ENCODE measurements at regions not wholly inside any gene's neighbourhood (a gene's known extent, or its start where the extent isn't known, plus 50 kb on each side); places are given as distances from the start of the nearest gene placed in this dataset.

DNA sequence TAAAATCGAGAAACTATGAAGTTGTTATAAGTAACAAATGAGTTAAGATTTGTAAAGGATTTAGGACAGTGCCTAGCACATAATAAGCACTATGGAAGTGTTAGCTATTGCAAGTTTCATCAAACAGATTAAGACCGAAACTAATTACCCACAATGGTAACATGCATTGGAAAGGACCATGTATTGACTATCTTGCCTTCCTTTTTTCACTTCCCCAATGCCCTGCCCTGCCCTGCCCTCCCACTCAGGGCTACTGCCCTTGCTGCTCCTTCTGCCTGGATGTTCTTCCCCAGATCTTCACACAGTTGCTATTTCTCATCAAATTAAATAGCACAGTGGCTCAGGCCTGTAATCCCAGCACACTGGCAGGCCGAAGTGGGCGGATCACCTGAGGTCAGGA is 202.1 kb upstream of the PSMD7 start:
- DNase-seq: no peak

DNA sequence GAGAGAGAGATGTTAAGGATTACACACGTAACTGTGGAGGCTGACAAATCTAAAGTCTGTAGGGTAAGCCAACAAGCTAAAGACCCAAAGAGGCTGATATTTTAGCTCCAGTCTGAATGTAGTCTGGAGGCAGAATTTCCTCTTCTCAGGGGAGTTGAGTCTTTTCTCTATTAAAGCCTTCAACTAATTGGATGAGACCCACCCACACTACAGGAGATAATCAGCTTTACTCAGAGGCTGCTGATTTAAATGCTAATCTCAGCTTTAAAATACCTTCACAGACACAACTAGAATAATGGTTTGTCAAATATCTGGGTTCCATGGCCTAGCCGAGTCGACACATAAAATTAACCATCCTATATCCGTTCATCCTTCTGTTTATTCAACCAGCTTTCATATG is 204.3 kb upstream of the PSMD7 start:
- peak in 1 of 2 experiments; percentile 36 for DNase-seq

DNA sequence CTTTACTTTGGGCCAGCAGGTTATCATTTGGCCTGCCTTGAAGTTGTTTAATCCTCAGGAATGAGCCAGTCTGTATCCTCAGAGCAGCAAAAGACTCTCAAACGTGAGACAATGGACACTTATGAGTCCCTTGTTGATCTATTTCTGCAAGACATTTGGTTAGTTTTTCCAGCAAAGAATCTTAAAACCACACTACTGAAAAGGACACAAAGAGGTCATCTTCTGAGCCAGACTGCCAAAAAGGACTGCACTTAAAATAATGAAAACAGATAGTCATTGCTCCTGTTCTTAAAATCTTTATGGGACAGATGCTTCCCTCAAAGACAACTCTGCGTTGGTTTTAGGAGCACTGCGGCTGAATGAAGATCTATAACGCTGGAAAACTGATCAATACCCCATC is 205.7 kb upstream of the PSMD7 start:
- no peak for DNase-seq

DNA sequence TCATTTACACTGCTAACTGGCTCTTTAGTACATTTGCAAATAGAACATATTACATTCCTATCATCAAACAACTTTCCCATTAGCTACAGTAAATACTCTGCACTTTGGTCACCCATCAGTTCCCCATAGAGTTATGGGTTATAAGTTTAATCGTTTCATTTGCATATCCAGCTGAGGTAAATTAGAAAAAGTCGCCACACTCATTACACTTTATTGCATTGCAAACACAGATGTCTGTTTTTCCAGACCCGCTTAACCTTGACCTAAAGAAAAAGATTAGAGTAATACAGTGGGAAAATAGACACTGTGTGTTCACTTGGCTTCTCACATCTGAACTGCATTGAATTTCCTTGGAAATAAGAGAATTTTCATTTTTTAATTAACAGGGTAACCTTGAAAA is 213.1 kb upstream of the PSMD7 start:
- DNase-seq: no peak

DNA sequence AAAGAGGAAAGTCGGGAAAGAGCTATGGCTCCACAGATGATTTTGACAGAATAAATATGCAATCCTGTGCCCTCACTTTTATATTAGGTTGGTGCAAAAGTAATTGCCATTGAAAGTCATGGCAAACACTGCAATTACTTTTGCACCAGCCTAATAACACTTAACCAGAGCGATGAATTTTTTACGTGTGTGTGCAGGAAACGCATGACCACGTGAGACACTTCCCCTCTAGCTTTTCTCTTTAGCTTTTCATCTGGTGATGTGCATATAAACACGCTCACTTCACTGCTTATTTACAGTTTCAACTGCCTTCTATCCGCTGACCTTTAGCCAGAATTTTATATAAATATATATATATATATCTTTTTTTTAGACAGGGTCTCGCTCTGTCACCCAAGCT is 216.3 kb upstream of the PSMD7 start:
- no peak for DNase-seq

DNA sequence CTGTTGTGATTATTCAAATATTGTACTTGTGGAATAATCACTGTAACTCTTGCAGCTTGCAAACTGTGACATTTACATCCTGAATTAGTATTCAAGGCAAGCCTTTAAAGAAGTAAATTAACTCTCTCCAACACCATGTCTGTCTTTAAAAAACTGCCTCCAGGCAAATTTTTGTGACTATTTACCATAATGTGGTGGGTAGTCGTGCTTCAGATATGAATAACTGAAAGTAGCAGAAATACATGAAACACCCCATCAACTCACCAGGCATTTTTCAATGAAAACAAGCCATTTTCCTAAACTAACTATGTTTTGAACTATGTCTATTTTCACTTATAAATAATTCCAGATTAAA is 217.4 kb upstream of the PSMD7 start:
- DNase-seq: no peak

DNA sequence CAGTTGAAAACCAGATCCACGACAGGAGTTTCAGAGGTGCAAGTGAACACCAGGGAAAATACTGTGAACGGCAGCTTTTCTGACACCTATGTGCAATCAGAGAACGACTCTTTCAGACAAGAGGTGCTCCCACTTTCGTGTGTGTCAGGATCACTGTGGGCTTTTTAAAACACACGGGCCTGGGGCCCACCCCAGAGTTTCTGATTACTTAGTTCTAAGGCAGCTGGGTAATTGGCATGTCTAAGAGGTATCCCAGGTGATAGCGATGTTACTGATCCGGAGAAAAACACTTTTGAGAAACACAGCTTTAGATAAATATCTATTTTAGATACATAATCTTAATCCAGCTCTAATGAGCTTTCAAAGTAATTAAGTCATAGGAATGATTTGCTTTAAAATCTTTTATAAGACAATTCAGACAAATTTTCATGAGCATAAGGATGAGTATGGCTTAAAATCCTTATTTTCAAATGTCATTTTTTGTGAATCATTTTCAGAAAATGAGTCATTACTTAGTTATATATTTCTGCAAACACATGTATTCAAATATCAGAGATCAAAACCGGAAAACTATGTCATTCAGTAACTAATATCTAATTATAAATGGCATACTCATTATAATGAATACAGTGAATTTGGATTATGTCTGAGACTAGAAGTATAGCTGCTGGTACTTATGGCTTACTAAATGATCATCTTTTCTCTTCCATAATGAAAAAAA is 217.9 kb upstream of the PSMD7 start:
- DNase-seq: no peak

DNA sequence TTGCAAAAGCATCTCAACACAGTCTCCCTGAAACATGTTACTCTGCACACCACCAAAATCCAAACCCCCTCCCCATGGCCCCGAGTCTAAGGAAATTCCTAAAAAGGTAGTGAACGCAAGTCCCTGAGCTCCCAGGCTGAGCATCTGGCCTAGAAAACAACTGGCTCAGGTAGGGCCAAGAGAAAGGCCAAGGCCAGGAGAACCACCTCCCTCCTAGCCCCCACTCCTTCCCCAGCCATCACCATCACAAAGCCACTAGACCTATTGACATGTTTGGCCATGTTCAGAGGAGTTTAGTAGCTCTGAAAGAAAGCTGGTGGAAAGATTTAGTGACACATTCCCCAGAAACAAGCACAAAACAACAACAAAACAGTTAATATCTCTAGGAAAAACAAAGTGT is 220.0 kb upstream of the PSMD7 start:
- no peak for DNase-seq

DNA sequence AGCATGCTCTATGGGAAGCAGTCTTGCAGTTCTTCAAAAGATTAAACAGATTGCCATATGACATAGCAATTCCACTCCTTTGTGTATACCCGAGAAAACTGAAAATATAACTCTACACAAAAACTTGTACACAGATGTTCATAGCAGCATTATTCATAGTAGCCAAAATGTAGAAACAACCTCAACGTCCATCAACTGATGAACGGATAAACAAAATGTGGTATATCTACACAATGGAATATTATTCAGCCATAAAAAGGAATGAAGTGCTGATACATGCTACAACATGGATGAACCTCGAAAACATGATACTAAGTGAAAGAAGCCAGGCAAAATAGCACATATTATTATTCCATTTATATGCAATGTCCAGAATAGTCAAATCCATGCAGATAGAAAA is 221.2 kb upstream of the PSMD7 start:
- DNase-seq: no peak

DNA sequence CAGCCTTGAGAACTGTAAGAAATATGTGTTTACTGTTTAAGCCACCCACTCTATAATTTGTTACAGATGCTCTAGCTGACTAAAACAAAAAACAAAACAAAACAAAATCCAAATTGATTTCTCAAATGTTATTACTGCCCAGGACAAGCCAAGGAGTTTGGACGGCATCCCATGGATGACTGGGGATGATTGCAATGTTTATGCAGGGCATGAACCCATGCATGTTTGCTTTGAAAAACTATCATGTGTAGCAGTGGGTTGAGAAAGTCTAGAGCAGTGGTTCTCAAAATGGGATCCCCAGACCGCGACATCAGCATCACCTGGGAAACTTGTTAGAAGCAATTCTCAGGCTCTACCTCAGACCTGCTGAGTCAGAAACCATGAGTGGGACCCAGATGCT is 223.2 kb upstream of the PSMD7 start:
- DNase-seq: no peak

DNA sequence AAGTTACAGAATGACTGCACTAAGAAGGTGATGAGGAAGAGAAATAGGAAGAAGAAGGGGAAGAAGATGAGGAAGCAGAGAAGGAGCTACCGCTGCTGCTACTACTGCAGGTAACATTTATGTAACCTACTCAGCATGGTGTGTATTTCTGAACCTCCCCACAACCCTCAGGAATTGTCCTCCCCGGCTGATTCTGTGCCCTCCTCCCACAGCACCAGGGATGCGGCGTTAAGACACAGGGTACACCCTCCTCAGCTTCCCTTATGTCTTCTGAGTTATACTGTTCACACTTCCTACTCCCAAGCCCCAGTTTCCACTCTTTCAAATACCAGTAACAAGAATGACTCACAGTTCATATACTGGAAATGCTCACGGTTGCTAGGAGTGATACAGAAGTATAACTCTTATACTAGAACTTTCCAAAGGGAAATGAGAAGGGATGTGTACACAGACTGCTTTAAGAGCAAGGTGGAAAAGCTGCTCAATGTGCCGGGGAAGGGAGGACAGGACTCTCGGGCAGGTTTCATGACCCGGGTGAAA is 224.5 kb upstream of the PSMD7 start:
- DNase-seq: no peak

DNA sequence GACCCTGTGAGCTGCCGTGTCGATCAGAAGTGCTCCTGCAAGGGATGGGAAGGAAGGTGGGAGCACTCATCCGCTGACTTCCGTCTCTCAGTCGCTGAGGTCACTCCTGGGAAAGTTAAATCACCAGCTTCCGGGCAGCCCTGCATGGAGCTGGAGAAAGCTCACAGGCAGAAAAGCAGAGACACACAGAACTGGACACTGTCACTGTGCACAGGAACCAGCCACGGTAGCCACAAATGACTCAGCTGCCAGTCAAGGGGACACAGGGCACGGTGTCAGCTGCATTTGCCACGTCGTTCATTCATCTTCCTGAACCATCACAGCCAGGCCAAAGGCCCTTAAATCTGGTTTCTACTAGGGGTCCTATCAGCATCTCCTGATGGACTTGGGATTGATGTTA is 226.4 kb upstream of the PSMD7 start:
- no peak for DNase-seq

DNA sequence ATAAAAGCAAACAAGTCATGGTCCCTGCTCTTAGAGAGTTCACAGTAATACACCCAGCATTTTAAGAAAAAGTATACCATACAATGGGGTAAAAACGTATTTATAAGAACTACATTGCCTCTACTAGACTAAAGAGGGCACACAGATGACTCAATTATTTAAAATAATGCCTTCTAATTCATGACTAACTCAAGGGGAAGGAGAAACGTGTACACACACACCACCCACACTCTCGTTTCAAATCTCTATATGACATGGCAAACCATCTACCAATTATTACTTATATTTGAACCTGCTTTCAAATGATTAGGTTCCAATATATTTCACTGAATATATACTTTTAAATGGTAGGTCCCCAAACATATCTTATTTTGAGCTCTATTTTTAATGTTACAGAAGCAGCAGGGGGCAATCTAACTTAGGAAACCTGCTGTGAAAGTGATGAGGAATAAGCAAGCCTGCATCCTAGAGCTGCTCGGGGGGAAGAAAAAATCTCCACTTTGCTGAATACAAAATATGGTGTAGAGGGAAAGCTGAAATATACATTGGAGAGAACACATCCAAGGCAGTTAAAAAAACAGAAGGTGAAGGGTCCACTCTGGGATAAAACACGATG is 232.4 kb upstream of the PSMD7 start:
- peak in 1 of 2 experiments; percentile 10 for DNase-seq

DNA sequence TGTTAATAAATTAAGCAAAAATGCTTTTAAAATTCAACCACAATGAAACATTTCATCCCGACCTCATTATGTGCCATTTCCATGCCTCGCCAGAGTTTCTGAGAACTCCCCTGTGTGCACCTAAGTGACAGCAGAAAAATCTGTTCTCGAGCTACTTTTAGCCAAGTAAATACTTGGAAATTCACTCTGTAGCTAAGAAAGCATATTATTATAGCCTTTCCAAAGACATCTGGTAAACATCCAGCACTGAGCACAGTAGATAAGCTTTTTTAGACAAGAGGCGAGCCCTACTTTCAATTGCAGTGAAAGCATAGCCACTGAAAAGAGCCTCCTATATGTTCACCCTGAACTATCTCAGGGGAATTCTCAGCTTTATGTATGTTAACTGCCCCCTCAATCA is 242.8 kb upstream of the PSMD7 start:
- no peak for DNase-seq

DNA sequence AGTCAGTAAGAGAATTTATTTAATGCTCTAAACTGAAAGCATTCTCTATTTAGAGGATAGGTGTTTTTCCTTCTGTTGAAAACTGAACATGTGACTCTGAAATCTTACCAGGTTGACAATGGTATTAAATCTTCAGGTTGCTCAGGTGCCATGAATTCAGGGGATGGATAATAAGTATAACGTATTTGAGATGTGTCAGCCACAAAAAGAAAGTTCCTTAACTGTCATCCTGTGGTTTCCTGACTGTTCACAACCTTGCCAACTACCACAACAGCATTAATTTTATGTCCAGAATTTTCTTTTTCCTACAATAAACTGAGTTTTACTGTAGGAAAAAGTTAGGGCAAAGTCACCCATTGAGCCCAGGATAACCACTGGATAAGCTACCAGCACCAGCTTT is 243.3 kb upstream of the PSMD7 start:
- no peak for DNase-seq

DNA sequence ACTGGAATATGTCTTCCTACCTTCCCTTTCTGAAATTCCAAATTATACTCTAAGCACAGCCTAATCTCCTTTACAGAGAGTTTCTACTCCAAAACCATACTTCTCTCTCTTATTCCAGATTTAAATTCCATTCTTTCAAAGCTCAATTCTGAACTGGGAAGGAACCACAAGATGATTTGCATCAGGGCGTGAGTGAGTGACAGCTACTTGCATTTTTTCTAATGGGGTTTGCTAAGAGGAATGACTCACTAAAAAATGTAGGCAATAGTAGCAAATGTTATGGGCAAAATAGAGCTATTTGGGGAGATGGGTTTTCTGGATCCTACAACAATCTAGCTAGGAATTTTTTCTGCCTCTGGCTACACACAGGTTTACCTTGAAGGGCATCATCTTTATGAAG is 244.6 kb upstream of the PSMD7 start:
- no peak for DNase-seq

DNA sequence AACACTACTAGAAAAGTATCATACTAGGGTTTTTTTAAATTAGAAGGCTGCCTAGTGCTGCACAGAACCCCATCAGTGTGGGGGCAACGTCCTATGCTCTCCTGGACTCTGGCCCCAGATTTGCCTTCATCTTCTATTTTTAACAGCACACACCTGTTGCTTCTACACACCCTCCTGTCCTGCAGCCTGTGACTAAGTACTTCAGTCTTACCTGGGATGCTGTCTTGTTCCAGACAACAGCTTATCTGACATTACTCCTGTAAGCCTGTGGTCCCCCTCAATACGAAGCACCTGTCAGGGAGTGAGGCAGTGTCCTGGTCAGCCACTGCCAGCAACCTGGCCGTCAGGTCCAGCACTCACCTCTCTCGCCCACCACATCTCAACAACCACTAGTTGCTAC is 247.6 kb upstream of the PSMD7 start:
- no peak for DNase-seq

DNA sequence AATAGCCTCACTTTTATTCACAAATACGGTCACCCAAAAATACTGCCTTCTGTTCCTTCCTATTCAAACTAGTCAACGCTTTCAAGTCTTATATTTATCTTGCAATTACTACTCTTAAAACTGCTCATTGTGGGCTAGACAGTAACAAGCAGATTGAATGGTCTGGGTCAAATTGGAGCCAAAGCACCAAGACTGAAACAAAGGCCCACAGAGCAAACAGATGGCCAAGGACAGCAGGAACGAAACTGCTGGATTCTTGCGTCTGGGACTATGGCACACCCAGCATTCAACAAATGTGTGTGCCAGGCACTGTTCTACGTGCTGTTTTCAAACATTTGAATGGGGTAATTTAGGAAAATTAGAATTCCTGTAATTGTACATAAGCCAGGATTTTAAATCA is 250.1 kb upstream of the PSMD7 start:
- no peak for DNase-seq

DNA sequence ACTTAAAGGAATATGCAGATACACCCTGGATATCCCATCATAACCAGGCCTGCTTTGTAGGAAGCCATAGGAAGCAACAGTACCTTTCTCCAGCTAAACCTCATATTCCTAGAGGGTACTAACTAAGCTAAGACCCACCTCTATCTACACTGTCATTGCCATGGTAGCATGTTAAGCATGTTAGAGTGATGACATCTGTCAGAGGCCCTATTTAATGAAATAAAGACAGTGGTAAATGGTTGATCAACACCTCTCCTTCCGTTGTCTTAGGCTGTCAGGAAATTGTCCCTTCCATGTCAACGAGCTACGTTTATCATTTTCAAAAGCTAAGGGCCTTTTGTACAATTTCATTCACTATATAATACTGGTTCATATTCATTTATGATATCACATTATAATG is 251.1 kb upstream of the PSMD7 start:
- DNase-seq: no peak

DNA sequence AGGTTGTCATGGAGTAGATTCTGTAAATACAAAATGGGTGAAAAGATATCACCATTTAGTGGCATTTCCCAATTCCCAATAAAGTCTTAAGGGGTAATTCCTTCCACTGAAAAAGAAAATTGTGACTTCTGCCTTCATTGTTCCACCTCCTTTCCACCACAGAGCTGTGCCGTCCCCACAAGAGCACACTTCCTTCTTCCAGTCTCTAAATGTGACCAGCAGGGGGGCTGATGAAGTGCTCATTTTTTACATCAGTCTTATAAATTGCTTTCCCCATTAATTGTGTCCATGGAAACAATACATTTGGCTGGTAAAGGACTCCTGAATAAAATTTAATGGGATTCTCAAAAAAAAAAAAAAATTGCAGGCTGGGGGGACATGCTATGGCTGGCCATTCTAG is 260.8 kb upstream of the PSMD7 start:
- peak; percentile 49 to 52 for DNase-seq

DNA sequence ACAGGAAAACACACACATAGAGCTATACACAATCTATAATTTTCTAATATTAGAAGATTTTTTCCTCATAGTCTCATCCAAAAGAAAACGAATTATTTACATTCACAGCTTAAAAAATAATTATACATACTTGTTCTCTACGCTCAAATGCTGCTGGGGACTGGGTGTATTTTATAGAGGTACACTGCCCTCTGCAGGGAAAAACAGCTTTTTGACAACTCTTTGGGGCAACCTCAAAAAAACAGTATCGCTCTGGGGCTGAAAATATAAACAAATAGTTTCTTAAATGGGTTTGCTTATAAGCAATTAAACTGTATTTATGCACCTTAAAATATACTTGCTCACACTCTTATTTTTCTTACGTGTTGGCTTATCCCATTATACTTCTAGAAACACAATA is 261.8 kb upstream of the PSMD7 start:
- DNase-seq: peak in 1 of 2 experiments; percentile 58

DNA sequence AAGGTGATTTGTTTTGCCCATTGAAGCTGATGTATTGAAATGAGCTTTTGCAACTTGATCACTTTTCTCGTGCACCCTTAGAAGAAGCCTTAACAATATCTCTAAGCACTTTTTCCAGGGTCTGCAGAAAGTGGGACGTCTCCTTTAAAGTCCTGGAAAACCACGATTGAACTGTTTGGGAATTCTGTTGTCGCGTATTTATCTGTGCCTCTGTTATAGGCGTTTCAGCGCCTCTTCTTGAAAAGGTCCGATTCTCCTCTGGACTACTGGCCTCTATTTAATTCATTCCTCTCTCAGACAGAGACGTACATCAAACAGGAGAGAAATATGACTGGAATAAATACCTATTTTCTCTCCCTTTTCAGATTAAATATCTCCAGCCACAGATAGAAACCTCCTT is 262.4 kb upstream of the PSMD7 start:
- no peak for DNase-seq

DNA sequence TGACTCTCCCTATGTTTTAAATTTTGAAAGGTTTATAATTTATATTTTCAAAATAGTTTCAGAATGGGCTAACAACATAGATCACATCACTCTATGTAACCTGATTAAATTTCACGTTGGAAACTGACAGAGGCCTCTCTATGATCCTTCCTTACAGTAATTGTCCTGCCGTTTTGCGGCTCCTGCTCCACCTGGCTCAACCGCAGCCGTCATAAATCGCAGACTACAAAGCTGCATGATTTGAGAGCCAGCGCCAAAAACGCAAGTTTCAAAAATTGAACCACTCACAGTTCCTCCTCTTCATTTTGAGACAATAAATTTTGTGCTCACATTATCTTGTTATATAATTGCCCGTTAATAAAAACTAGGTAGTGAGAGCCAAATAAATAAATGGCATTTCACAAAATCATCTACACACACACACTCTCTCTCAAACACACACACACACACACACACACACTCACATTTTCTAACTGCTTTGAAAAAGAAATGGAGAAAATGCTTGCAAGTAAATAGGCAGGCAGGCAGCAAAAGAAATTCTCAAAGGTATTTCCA is 263.1 kb upstream of the PSMD7 start:
- DNase-seq: no peak

DNA sequence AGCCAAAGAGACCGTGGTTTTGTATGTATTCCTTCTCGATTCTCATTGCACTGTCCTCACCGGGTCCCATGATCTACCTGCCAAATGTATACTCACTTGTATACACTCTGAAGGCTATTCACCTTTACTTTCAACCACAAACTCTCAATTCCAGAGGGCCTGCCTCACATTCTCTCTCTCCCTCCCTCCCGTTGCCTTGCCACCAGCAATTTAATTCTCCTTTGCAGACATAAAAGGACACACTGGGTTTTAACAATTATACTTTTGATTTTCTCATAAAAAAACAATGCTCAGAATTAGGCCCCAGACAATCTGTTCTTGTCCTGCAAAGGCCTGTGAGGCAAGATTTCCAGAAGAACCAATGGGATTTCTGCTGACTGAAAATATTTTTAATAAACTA is 265.1 kb upstream of the PSMD7 start:
- DNase-seq: no peak

Measured in NCI-H524 (cell line).